Smooth muscle cell (in vitro differentiated cells): ENCODE measurements at regions not wholly inside any gene's neighbourhood (a gene's known extent, or its start where the extent isn't known, plus 50 kb on each side); places are given as distances from the start of the nearest gene placed in this dataset.

Experiments
- DNase-seq: peaks from one replicate; lab custom pipeline; 2025; ENCODE audit not compliant: unreplicated experiment; lab: John Stamatoyannopoulos, UW
- H2AFZ ChIP-seq: fragments of 200-600 bp; sonication (generic); 2 replicates; pipeline ENCODE4 v1.6.0; 2016; ENCODE audit warnings: antibody characterized with exemption, low read depth, mild to moderate bottlenecking
- H3F3A ChIP-seq: fragments of 200-600 bp; sonication (generic); 2 replicates; pipeline ENCODE4 v1.6.0; 2017; ENCODE audit warnings: antibody characterized with exemption, low read depth
- H3K27ac ChIP-seq: fragments of 200-600 bp; sonication (generic); 2 replicates; pipeline ENCODE4 v1.5.1; 2016; ENCODE audit warnings: low read depth, mild to moderate bottlenecking
- H3K27me3 ChIP-seq: fragments of 200-600 bp; sonication (generic); 2 replicates; pipeline ENCODE4 v1.6.1; 2016; ENCODE audit warnings: low read depth, mild to moderate bottlenecking
- H3K36me3 ChIP-seq: fragments of 200-600 bp; sonication (generic); 2 replicates; pipeline ENCODE4 v1.5.1; 2016; ENCODE audit warnings: low read depth
- H3K4me1 ChIP-seq: fragments of 200-600 bp; sonication (generic); 2 replicates; pipeline ENCODE4 v1.5.1; 2016; ENCODE audit warnings: low read depth
- H3K4me2 ChIP-seq: fragments of 200-600 bp; sonication (generic); 2 replicates; pipeline ENCODE4 v1.6.0; 2016; ENCODE audit warnings: mild to moderate bottlenecking
- H3K4me3 ChIP-seq: fragments of 200-600 bp; sonication (generic); 2 replicates; pipeline ENCODE4 v1.5.1; 2016; ENCODE audit warnings: mild to moderate bottlenecking
- H3K79me2 ChIP-seq: fragments of 200-600 bp; sonication (generic); 2 replicates; pipeline ENCODE4 v1.6.0; 2016; ENCODE audit warnings: low read depth, mild to moderate bottlenecking
- H3K9ac ChIP-seq: fragments of 200-600 bp; sonication (generic); 2 replicates; pipeline ENCODE4 v1.6.0; 2016; ENCODE audit warnings: low read depth
- H3K9me3 ChIP-seq: fragments of 200-600 bp; sonication (generic); replicated peaks from 2 replicates; pipeline ENCODE4 v1.5.1; 2016; ENCODE audit warnings: low read depth
- H4K20me1 ChIP-seq: fragments of 200-600 bp; sonication (generic); 2 replicates; pipeline ENCODE4 v1.6.0; 2016; ENCODE audit warnings: low read depth
- WGBS: methylation state at CpG from one replicate; pipeline ENCODE4 v1.1.7; 2016; ENCODE audit warnings: low lambda C conversion rate; 5-methylcytosine and 5-hydroxymethylcytosine counted together
- TF ChIP-seq, protein P1 (sequence below): fragments of 200-600 bp; sonication (generic); IDR thresholded peaks from 2 replicates; pipeline ENCODE4 v1.5.1; 2017; ENCODE audit warnings: borderline replicate concordance, mild to moderate bottlenecking, antibody characterized with exemption; ENCODE audit not compliant: insufficient read depth, poor library complexity, severe bottlenecking

DNA sequence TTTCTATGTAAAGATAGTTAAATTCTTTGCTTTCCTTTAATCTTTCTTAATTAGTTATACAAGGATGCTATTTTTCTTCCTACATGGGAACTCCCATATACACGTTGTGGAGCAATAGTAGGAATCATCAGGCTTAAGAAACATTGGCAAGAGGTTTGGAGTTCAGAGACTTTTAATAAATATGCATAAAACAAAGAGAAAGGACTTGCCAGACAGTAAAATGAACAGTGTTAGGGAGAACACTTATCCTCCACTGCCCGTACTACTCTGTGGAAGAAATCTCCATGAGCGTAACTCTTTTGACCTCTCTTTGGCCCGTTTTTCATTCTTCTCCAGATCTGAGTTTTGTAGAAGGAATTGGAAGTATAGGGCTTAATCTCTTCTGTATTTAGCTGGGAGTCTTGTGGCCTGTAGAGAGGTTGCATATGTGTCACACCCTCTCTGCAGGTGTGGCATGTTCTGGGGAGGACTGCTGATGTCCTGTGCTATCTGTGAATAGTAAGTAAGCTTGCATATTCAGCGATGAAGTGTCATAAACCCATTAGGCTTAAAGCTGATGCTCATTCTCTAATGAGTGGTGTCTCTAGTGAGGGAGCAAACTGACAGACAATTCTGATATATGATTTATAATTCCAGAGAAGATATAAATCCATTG is 455.4 kb upstream of the FAR2 start:
- Histone ChIP-seq H3K4me3 (no peak overlapping the region), H4K20me1 (no peaks in the 10 kb centered on the region), H3K27me3 (no peaks in the 10 kb centered on the region), H3K4me1 (no peaks in the 10 kb centered on the region), H3K9ac (no peak overlapping the region), H3K9me3 (no peaks in the 10 kb centered on the region), H3K27ac (no peak overlapping the region), H2AFZ (no peak overlapping the region), H3F3A (no peaks in the 10 kb centered on the region), H3K36me3 (no peaks in the 10 kb centered on the region), H3K4me2 (no peak overlapping the region), H3K79me2 (no peaks in the 10 kb centered on the region)
- TF ChIP-seq, protein P1, sequence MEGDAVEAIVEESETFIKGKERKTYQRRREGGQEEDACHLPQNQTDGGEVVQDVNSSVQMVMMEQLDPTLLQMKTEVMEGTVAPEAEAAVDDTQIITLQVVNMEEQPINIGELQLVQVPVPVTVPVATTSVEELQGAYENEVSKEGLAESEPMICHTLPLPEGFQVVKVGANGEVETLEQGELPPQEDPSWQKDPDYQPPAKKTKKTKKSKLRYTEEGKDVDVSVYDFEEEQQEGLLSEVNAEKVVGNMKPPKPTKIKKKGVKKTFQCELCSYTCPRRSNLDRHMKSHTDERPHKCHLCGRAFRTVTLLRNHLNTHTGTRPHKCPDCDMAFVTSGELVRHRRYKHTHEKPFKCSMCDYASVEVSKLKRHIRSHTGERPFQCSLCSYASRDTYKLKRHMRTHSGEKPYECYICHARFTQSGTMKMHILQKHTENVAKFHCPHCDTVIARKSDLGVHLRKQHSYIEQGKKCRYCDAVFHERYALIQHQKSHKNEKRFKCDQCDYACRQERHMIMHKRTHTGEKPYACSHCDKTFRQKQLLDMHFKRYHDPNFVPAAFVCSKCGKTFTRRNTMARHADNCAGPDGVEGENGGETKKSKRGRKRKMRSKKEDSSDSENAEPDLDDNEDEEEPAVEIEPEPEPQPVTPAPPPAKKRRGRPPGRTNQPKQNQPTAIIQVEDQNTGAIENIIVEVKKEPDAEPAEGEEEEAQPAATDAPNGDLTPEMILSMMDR: no peak
- 88% methylated on average over 5 of the region's 5 CpGs for WGBS
- DNase-seq: no peak

DNA sequence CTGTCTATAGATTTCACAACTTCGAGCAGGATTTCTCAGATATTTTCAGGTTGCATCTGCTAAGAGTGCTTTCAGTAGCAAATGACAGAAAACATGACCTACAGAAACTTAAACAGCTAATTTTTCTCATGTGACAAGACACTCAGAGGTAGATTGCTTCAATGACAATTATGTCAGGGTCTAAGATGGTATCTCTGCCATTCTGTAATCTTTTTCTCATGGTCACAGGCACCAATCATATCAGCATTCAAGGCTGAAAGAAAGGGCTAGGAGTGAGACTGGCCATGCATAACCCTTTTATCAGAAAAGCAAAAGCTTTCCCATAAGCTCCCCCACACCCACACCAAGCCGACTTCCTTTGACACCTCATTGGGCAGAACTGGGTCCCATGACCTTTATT is 450.5 kb upstream of the FAR2 start:
- H3K79me2 ChIP-seq: no peaks in the 10 kb centered on the region
- no peaks in the 10 kb centered on the region for H4K20me1 ChIP-seq
- H3K4me3 ChIP-seq: no peak overlapping the region
- TF ChIP-seq, protein P1: no peak
- no peaks in the 10 kb centered on the region for H3K4me1 ChIP-seq
- H3K36me3 ChIP-seq: no peaks in the 10 kb centered on the region
- DNase-seq: no peak
- H3K4me2 ChIP-seq: no peak overlapping the region
- H3K9ac ChIP-seq: no peak overlapping the region
- no peaks in the 10 kb centered on the region for H3K27me3 ChIP-seq
- 79% methylated on average over 2 of the region's 2 CpGs for WGBS
- H2AFZ ChIP-seq: no peak overlapping the region
- H3K27ac ChIP-seq: no peak overlapping the region
- no peaks in the 10 kb centered on the region for H3F3A ChIP-seq
- no peaks in the 10 kb centered on the region for H3K9me3 ChIP-seq

DNA sequence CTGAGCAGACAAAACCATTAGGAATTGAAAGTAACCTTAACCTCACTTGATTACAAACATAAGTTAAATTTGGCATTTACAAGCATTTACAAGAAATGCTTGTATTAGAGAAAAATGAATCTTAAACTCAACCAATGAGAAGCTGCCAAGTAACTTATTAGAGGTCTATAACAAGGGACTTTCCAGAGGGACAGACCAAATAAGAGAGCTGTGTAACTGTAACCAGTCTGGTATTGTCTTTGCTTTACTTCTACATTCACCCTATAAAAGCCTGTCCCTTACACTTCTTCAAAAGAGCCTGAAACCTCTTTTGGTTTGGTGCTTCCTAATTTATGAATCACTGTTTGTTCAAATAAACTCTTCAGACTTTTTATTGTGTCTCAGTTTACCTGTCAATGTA is 450.0 kb upstream of the FAR2 start:
- TF ChIP-seq, protein P1: no peak
- H3K4me2 ChIP-seq: no peak overlapping the region
- no peaks in the 10 kb centered on the region for H3F3A ChIP-seq
- no peak overlapping the region for H3K4me3 ChIP-seq
- no peaks in the 10 kb centered on the region for H3K36me3 ChIP-seq
- no peaks in the 10 kb centered on the region for H3K27me3 ChIP-seq
- no peak overlapping the region for H2AFZ ChIP-seq
- DNase-seq: no peak
- no peaks in the 10 kb centered on the region for H3K79me2 ChIP-seq
- H3K9ac ChIP-seq: no peak overlapping the region
- H4K20me1 ChIP-seq: no peaks in the 10 kb centered on the region
- no peak overlapping the region for H3K27ac ChIP-seq
- H3K4me1 ChIP-seq: no peaks in the 10 kb centered on the region
- no peaks in the 10 kb centered on the region for H3K9me3 ChIP-seq

DNA sequence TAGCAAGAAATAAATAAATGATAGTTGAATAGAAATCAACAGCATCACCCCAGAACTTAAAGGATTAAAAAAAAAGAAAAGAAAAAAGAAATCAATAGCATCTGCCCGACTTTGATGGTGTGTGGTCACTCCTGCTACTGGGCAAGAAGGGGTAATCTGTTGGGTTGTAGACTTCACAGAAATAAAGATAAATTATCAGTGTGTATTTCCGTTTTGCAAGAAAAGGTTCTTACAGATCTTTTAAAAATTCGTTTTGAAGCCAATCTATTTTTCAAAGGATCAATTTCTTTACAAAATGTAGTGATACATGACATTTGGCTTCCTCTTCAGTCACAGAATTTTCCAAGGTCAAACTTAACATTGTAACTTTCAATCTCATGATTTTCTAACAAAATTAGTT is 448.9 kb upstream of the FAR2 start:
- no peaks in the 10 kb centered on the region for H3F3A ChIP-seq
- no peak overlapping the region for H3K9ac ChIP-seq
- TF ChIP-seq, protein P1: no peak

More for the DNA sequence above, 448.9 kb upstream of the FAR2 start:
- Histone ChIP-seq H3K27ac (no peak overlapping the region), H3K4me3 (no peak overlapping the region), H3K4me2 (no peak overlapping the region), H3K36me3 (no peaks in the 10 kb centered on the region), H2AFZ (no peak overlapping the region), H3K4me1 (no peaks in the 10 kb centered on the region), H4K20me1 (no peaks in the 10 kb centered on the region), H3K9me3 (no peaks in the 10 kb centered on the region), H3K27me3 (no peaks in the 10 kb centered on the region), H3K79me2 (no peaks in the 10 kb centered on the region)
- 81% methylated on average over 3 of the region's 3 CpGs for WGBS
- no peak for DNase-seq
